ENCODE measurements at regions not wholly inside any gene's neighbourhood (a gene's known extent, or its start where the extent isn't known, plus 50 kb on each side); places are given as distances from the start of the nearest gene placed in this dataset.

DNA sequence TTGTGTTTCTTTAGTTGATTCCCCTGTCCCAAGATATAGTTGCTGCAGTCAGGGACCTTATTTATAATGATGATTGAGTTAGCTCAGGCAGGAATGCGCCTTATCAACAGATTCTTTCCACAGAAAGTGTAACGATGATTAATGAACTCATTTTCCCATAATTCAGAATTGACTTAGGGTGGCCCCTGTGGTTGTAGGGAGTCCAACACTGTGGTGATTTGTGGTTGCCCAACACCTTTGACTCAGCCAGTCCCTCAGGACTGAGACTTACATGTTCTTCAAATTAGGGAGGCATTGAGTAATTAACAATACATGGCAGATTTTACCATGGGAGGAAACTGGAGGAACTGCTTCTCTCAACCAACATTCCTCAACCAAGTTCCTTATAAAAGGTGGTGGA, 221.9 kb downstream of the GABRG2 start:
- TF ChIP-seq, protein P1, sequence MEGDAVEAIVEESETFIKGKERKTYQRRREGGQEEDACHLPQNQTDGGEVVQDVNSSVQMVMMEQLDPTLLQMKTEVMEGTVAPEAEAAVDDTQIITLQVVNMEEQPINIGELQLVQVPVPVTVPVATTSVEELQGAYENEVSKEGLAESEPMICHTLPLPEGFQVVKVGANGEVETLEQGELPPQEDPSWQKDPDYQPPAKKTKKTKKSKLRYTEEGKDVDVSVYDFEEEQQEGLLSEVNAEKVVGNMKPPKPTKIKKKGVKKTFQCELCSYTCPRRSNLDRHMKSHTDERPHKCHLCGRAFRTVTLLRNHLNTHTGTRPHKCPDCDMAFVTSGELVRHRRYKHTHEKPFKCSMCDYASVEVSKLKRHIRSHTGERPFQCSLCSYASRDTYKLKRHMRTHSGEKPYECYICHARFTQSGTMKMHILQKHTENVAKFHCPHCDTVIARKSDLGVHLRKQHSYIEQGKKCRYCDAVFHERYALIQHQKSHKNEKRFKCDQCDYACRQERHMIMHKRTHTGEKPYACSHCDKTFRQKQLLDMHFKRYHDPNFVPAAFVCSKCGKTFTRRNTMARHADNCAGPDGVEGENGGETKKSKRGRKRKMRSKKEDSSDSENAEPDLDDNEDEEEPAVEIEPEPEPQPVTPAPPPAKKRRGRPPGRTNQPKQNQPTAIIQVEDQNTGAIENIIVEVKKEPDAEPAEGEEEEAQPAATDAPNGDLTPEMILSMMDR (IDR thresholded peaks at IDR 0.05), result no peak
- TF ChIP-seq POLR2A (IDR thresholded peaks at IDR 0.05; ENCODE audit: low read depth), result no peak
